ENCODE measurements at regions not wholly inside any gene's neighbourhood (a gene's known extent, or its start where the extent isn't known, plus 50 kb on each side); places are given as distances from the start of the nearest gene placed in this dataset.

GRCh38 chr9:81028504-81028903, 660.8 kb downstream of the TLE1 start:
- TF ChIP-seq CTCF (conservative IDR thresholded peaks at IDR 0.05 in 1 of 2, IDR thresholded peaks at IDR 0.05 in 1 of 2; ENCODE audit: extremely low read depth in 1 of 2, insufficient read depth in 1 of 2, low read depth in 1 of 2, low read length in 2 of 2) (no peak), EZH2 (IDR thresholded peaks at IDR 0.05; ENCODE audit: borderline replicate concordance, low read length) (no peak)

Measured in mammary epithelial cell (primary cell).